CD4-positive, CD25-positive, alpha-beta regulatory T cell (primary cell): ENCODE measurements at regions not wholly inside any gene's neighbourhood (a gene's known extent, or its start where the extent isn't known, plus 50 kb on each side); places are given as distances from the start of the nearest gene placed in this dataset.

ENCODE experiments used
- ATAC-seq, 2 donors: fragments of 150-1000 bp; cut with Tn5 transposase; one replicate each; pipeline ENCODE4 v1.10.0; 2021; ENCODE audit warnings: low read depth in 2 of 2, moderate number of reproducible peaks in 2 of 2, moderate library complexity in 1 of 2
- DNase-seq, 3 donors: peaks; one replicate each; pipeline versions ENCODE4 v3.0.0 to v3.0.0-alpha.2; 2012 to 2022; ENCODE audit warnings: mixed read lengths in 1 of 3
- H3K27ac ChIP-seq: one replicate; pipeline ENCODE4 v1.7.0; 2013; ENCODE audit warnings: mild to moderate bottlenecking, low read length; ENCODE audit not compliant: insufficient read depth, poor library complexity, severe bottlenecking
- H3K27me3 ChIP-seq: one replicate; pipeline ENCODE4 v1.7.0; 2013; ENCODE audit warnings: low read length; ENCODE audit not compliant: control insufficient read depth, insufficient read depth
- H3K36me3 ChIP-seq: one replicate; pipeline ENCODE4 v1.7.0; 2013; ENCODE audit warnings: mild to moderate bottlenecking, low read length, moderate library complexity; ENCODE audit not compliant: control insufficient read depth, insufficient read depth
- H3K4me1 ChIP-seq: 2 replicates; pipeline ENCODE4 v1.7.0; 2013; ENCODE audit warnings: mild to moderate bottlenecking, low read length; ENCODE audit not compliant: insufficient read depth, control insufficient read depth, poor library complexity, severe bottlenecking
- H3K4me3 ChIP-seq: one replicate; pipeline ENCODE4 v1.7.0; 2013; ENCODE audit warnings: low read depth, mild to moderate bottlenecking, low read length, moderate library complexity
- H3K9me3 ChIP-seq, 2 experiments: 1 replicate in 1 of 2; 2 replicates in 1 of 2; pipeline ENCODE4 v1.7.0; 2013; ENCODE audit warnings: low read length in 2 of 2, mild to moderate bottlenecking in 1 of 2, moderate library complexity in 1 of 2; ENCODE audit not compliant: control insufficient read depth in 2 of 2
- H3K27ac Mint-ChIP-seq, 3 donors: one replicate each; pipeline ENCODE4 v1.8.0; 2020 to 2022; ENCODE audit warnings: mild to moderate bottlenecking in 3 of 3, mixed read lengths in 3 of 3, moderate library complexity in 2 of 3
- H3K27me3 Mint-ChIP-seq: one replicate; pipeline ENCODE4 v1.8.0; 2022; ENCODE audit warnings: mild to moderate bottlenecking, mixed read lengths
- H3K36me3 Mint-ChIP-seq: one replicate; pipeline ENCODE4 v1.8.0; 2020; ENCODE audit warnings: mixed read lengths
- H3K4me1 Mint-ChIP-seq, 4 donors: one replicate each; pipeline ENCODE4 v1.8.0; 2020 to 2022; ENCODE audit warnings: mixed read lengths in 4 of 4, mild to moderate bottlenecking in 1 of 4
- H3K4me3 Mint-ChIP-seq, 4 donors: one replicate each; pipeline ENCODE4 v1.8.0; 2020 to 2022; ENCODE audit warnings: mild to moderate bottlenecking in 4 of 4, mixed read lengths in 4 of 4, moderate library complexity in 3 of 4
- H3K9me3 Mint-ChIP-seq, 7 donors: one replicate each; pipeline ENCODE4 v1.8.0; 2020 to 2022; ENCODE audit warnings: mixed read lengths in 7 of 7, mild to moderate bottlenecking in 3 of 7, moderate library complexity in 2 of 7

GRCh38 chr5:5726401-5726800 lies 303.9 kb downstream of the ICE1 start:
- peaks cover 0 to 2% (median 0%) of the 10 kb centered on the region in 7 donors for H3K9me3 Mint-ChIP-seq
- Histone ChIP-seq H3K4me3 (no peak overlapping the region), H3K9me3 (no peaks in the 10 kb centered on the region), H3K27me3 (no peaks in the 10 kb centered on the region), H3K27ac (no peak overlapping the region), H3K4me1 (no peaks in the 10 kb centered on the region), H3K36me3 (no peaks in the 10 kb centered on the region)
- peaks cover 10% of the 10 kb centered on the region for H3K27me3 Mint-ChIP-seq
- no peaks in the 10 kb centered on the region for H3K36me3 Mint-ChIP-seq
- ATAC-seq (no peak), DNase-seq (no peak)
- H3K4me1 Mint-ChIP-seq: no peaks in the 10 kb centered on the region
- no peak overlapping the region for H3K4me3 Mint-ChIP-seq
- H3K27ac Mint-ChIP-seq: no peak overlapping the region

GRCh38 chr5:5721881-5722280 lies 299.4 kb downstream of the ICE1 start:
- Histone ChIP-seq H3K4me3 (no peak overlapping the region), H3K36me3 (no peaks in the 10 kb centered on the region), H3K27me3 (no peaks in the 10 kb centered on the region), H3K4me1 (no peaks in the 10 kb centered on the region), H3K27ac (no peak overlapping the region), H3K9me3 (no peaks in the 10 kb centered on the region)
- no peak for DNase-seq
- no peak overlapping the region for H3K4me3 Mint-ChIP-seq
- peaks cover 8% of the 10 kb centered on the region for H3K27me3 Mint-ChIP-seq
- H3K36me3 Mint-ChIP-seq: no peaks in the 10 kb centered on the region
- no peaks in the 10 kb centered on the region for H3K4me1 Mint-ChIP-seq
- peaks cover 0 to 1% (median 0%) of the 10 kb centered on the region in 7 donors for H3K9me3 Mint-ChIP-seq
- no peak overlapping the region for H3K27ac Mint-ChIP-seq
- no peak for ATAC-seq

- Histone ChIP-seq H3K27me3 (no peaks in the 10 kb centered on the region), H3K9me3 (no peaks in the 10 kb centered on the region), H3K36me3 (no peaks in the 10 kb centered on the region), H3K4me3 (no peak overlapping the region), H3K27ac (no peak overlapping the region), H3K4me1 (no peaks in the 10 kb centered on the region)
- peaks cover 7% of the 10 kb centered on the region for H3K27me3 Mint-ChIP-seq
- no peaks in the 10 kb centered on the region for H3K4me1 Mint-ChIP-seq
- ATAC-seq: no peak
- H3K9me3 Mint-ChIP-seq: no peaks in the 10 kb centered on the region
- H3K4me3 Mint-ChIP-seq: no peak overlapping the region
- DNase-seq: no peak
- H3K36me3 Mint-ChIP-seq: no peaks in the 10 kb centered on the region
- no peak overlapping the region for H3K27ac Mint-ChIP-seq
Measured at GRCh38 chr5:5719292-5719691, 296.8 kb downstream of the ICE1 start.

- Histone ChIP-seq H3K4me1 (no peaks in the 10 kb centered on the region), H3K4me3 (no peak overlapping the region), H3K36me3 (no peaks in the 10 kb centered on the region), H3K27ac (no peak overlapping the region), H3K9me3 (no peaks in the 10 kb centered on the region), H3K27me3 (no peaks in the 10 kb centered on the region)
- ATAC-seq: no peak
- Mint-ChIP-seq H3K4me3 (no peak overlapping the region), H3K27ac (no peak overlapping the region), H3K9me3 (no peaks in the 10 kb centered on the region), H3K36me3 (no peaks in the 10 kb centered on the region), H3K4me1 (no peaks in the 10 kb centered on the region), H3K27me3 (peaks cover 4% of the 10 kb centered on the region)
- DNase-seq: no peak
Measured at GRCh38 chr5:5716665-5717064, 294.2 kb downstream of the ICE1 start.

GRCh38 chr5:5711592-5711991 lies 289.1 kb downstream of the ICE1 start:
- no peak for DNase-seq
- no peak overlapping the region for H3K27ac ChIP-seq
- H3K36me3 ChIP-seq: no peaks in the 10 kb centered on the region
- H3K9me3 ChIP-seq: no peaks in the 10 kb centered on the region
- ATAC-seq: no peak
- H3K27me3 ChIP-seq: no peaks in the 10 kb centered on the region
- Mint-ChIP-seq H3K27ac (no peak overlapping the region), H3K4me1 (no peaks in the 10 kb centered on the region), H3K36me3 (no peaks in the 10 kb centered on the region), H3K9me3 (peaks cover 0 to 2% (median 0%) of the 10 kb centered on the region in 7 donors), H3K4me3 (no peak overlapping the region), H3K27me3 (peaks cover 6% of the 10 kb centered on the region)
- no peaks in the 10 kb centered on the region for H3K4me1 ChIP-seq
- H3K4me3 ChIP-seq: no peak overlapping the region

- H3K27me3 ChIP-seq: no peaks in the 10 kb centered on the region
- no peaks in the 10 kb centered on the region for H3K4me1 ChIP-seq
- no peak overlapping the region for H3K4me3 ChIP-seq
- no peak for ATAC-seq
- Mint-ChIP-seq H3K27ac (no peak overlapping the region), H3K36me3 (no peaks in the 10 kb centered on the region), H3K4me1 (no peaks in the 10 kb centered on the region), H3K4me3 (no peak overlapping the region), H3K9me3 (peaks cover 0 to 2% (median 0%) of the 10 kb centered on the region in 7 donors), H3K27me3 (peaks cover 6% of the 10 kb centered on the region)
- H3K27ac ChIP-seq: no peak overlapping the region
- no peaks in the 10 kb centered on the region for H3K36me3 ChIP-seq
- DNase-seq: no peak
- H3K9me3 ChIP-seq: no peaks in the 10 kb centered on the region
Measured at GRCh38 chr5:5711112-5711511, 288.6 kb downstream of the ICE1 start.

GRCh38 chr5:5710471-5710870 lies 288.0 kb downstream of the ICE1 start:
- Histone ChIP-seq H3K9me3 (no peaks in the 10 kb centered on the region), H3K4me1 (no peaks in the 10 kb centered on the region), H3K4me3 (no peak overlapping the region), H3K27me3 (no peaks in the 10 kb centered on the region), H3K36me3 (no peaks in the 10 kb centered on the region), H3K27ac (no peak overlapping the region)
- Mint-ChIP-seq H3K36me3 (no peaks in the 10 kb centered on the region), H3K4me1 (no peaks in the 10 kb centered on the region), H3K27me3 (peaks cover 8% of the 10 kb centered on the region), H3K4me3 (no peak overlapping the region), H3K9me3 (peaks cover 0 to 2% (median 0%) of the 10 kb centered on the region in 7 donors), H3K27ac (no peak overlapping the region)
- no peak for DNase-seq
- no peak for ATAC-seq

DNA sequence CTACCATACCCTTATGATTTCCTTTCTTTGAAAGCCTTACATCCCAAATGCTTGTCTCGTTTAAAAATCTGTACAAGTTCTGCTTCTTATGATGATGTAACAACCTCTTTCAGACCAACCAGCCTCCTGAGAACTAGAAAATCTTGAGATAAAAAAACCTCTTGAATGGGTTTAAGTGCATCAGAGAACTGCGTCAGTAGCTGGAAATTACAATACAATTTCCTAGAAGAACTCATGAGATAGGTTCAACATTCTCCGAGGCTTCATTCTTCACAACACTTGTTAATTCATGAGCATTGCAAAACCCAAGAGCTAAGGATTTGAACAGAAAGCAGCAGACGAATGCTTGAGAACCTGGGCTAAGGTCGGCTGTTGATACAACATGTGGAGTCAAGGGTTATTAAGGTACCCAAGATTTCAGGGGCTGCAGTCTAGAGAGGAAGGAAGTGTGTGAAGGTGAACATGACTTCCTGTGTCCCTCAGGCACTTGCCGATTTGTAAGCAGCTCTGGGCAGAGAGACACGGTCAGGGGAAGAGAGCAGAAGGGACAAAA lies 286.0 kb downstream of the ICE1 start:
- H3K4me3 Mint-ChIP-seq: no peak overlapping the region
- H3K27me3 Mint-ChIP-seq: peaks cover 14% of the 10 kb centered on the region
- ATAC-seq: no peak

More for the DNA sequence above, 286.0 kb downstream of the ICE1 start:
- Mint-ChIP-seq H3K4me1 (peaks cover 0 to 2% (median 0%) of the 10 kb centered on the region in 4 donors), H3K27ac (no peak overlapping the region), H3K9me3 (peaks cover 0 to 2% (median 0%) of the 10 kb centered on the region in 7 donors), H3K36me3 (no peaks in the 10 kb centered on the region)
- no peak overlapping the region for H3K27ac ChIP-seq
- no peaks in the 10 kb centered on the region for H3K27me3 ChIP-seq
- H3K4me3 ChIP-seq: no peak overlapping the region
- H3K4me1 ChIP-seq: no peaks in the 10 kb centered on the region
- no peak for DNase-seq
- H3K9me3 ChIP-seq: no peaks in the 10 kb centered on the region
- H3K36me3 ChIP-seq: no peaks in the 10 kb centered on the region
